ENCODE measurements at regions not wholly inside any gene's neighbourhood (a gene's known extent, or its start where the extent isn't known, plus 50 kb on each side); places are given as distances from the start of the nearest gene placed in this dataset.

DNA sequence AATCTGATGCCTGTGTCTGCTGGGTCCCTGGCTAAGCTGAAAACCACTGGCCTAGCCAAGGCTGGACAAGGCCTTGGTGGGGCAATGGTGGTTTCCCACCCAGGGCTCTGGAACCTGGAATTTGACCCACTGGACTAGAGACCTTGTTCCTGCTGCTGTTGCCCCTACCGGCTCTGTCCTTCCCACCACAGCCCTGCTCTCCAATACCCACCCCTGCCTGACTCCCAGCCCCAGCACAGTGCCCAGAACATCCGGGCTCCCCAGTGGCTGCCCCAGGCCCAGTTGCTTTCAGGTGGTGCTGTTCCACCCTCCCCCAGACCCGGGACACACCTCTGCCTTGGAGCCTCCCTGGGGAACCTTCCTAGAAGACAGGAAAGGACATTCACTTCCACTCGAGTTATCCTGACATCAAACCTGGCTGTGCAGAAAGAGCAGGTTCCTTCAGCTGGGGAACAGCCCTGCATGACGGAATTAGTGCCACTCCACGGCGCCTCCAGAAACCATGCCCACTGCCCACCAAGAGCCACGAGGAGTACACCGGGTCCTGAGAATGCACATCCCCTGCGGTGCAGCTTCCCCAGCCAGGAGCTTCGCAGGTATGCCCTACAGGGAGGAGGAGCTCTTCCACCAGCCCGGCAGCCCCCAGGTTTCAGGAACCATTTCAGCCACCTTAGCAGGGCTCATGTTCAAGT, 152.8 kb downstream of the OAT start:
- no peak for DNase-seq (ENCODE audit: low read depth in 1 of 2, low spot score in 1 of 2)

GRCh38 chr10:124265391-124265745, 153.4 kb downstream of the OAT start:
- DNase-seq (ENCODE audit: low read depth in 1 of 2, low spot score in 1 of 2) = no peak

GRCh38 chr10:124264711-124265390, 153.9 kb downstream of the OAT start:
- no peak for DNase-seq (ENCODE audit: low read depth in 1 of 2, low spot score in 1 of 2)

DNA sequence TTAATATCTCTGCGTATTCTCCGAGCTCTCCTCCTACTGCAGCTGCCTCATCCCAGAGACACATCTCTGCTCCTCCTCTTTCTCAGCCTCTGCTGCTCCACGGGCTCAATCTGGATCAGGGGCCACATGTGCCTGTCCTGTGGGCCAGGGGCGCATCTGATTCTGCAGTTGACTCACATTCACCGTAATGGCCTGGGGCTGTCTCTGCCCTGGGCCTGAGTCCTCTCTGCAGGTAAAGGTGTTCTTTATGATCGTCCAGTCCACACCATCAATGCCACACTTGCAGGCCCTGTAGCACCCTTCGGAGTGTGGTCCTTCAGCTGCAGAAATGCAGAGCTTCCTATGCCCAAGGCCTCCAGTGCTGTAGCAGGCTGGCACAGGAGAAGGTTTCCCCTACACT, 154.5 kb downstream of the OAT start:
- DNase-seq (ENCODE audit: low read depth in 1 of 2, low spot score in 1 of 2) = no peak

DNA sequence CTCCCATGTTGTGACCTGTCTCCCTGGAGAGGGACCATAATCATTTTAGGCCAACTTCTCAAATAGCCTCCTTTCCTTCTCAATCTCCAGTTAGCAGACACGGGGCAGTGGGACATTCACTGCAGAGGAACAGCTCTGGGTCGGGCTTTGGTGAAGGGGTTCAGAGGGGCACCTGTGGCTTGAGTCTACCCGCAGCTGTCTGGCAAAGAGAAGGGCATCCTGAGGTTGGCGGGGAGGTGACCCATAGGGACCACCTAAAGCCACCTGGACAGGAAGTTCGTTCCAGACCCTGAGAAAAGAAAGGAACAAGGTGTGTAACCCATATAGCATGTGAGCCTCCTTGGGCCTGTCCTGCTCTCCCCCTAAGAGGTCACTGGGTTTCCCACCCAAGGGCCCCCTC, 155.0 kb downstream of the OAT start:
- DNase-seq (ENCODE audit: low read depth in 1 of 2, low spot score in 1 of 2) = no peak

- DNase-seq (ENCODE audit: low read depth in 1 of 2, low spot score in 1 of 2) = no peak
Measured at GRCh38 chr10:124262971-124263370, 155.8 kb downstream of the OAT start.

DNA sequence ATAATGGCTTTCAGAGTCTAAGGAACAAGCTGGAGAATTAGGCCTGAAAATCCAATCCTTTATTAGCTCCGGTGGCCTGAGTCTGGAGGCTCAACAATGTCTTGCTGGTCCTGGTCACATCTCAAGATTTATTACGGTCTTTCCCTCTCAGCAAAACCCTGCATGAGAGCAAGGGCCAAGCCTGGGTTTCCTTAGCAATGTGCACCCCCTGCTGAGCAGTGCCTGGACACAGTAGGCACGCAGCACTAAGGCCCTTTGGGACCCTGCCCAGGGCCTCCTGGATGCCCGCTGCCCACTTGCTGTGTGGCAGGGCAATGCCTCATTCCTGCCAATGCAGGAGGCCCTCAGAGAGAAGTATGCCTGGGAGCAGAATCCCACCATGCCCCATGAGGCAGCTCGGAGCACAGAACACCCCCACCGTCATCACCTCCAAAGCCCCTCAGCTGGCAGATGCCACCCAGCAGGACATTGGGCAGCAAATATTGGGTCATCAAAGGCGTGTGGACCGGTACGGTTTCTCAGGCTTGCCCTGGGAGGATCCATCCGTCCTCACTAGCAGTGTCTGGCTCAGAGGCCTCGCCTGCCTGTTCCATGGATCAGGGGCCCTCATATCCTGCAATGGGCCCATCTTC, 156.4 kb downstream of the OAT start:
- no peak for DNase-seq (ENCODE audit: low read depth in 1 of 2, low spot score in 1 of 2)

- DNase-seq (ENCODE audit: low read depth in 1 of 2, low spot score in 1 of 2) = no peak
Measured at GRCh38 chr10:124259139-124259825, 159.4 kb downstream of the OAT start.

GRCh38 chr10:124257781-124258180, 160.9 kb downstream of the OAT start:
- DNase-seq (ENCODE audit: low read depth in 1 of 2, low spot score in 1 of 2) = no peak

DNA sequence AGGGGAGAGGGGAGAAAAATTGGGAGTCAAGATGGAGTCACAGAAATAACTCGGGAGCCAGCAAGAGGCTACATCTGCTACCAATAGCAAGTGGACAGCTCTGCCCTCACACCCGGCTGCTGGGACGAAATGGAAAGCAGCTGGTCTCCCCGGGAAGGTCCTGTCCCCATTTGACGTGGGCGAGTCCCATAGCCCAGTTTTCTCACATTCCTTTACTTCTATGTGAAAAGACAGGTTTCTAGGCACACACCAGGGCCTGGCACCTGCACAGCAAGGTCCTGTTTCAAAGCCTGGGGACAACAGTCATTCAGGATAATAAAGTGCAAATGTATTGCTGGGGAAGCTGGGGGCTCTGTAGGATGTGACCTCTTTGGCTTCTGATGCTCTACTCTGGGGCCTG, 162.6 kb downstream of the OAT start:
- DNase-seq (ENCODE audit: low read depth in 1 of 2, low spot score in 1 of 2) = no peak

DNA sequence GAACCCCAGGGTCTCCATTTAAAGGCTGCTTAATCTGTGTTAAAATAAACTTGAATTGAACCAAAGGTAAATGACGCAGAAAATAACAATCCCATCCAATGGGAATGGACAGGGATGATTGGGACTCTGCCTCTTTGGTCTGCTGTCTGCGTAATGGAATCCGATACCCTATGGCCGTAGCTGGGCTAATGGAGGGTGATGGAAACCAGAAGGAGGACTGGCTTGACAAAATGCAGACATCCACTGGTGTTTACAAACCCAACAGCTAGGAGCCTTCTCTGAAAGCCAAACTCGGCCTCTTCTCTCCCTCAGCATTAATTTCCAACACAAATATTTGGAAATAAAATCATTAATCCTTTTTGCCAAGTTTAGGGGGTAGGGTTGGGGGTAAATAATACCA, 162.2 kb upstream of the CHST15 start:
- no peak for DNase-seq (ENCODE audit: low read depth in 1 of 2, low spot score in 1 of 2)

DNA sequence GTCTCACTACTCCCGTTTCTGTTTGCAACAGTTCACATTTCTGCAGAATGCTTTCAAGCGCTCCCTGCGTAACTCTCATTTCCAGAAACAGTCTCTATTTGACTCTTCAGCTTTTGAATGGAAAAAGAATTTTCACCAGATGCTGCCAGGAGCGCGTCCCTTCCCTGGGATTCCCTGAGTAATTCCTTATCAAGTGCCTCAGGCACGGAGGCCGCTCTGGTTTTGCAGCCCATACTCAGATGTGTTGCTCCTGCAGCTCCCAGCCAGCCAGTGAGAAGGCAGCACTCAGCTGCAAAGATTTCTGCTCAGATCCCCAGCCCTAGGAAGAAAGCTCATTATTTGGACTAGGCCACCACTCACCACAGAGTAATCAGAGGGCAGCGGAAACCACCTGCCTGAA, 161.1 kb upstream of the CHST15 start:
- DNase-seq (ENCODE audit: low read depth in 1 of 2, low spot score in 1 of 2) = no peak

DNA sequence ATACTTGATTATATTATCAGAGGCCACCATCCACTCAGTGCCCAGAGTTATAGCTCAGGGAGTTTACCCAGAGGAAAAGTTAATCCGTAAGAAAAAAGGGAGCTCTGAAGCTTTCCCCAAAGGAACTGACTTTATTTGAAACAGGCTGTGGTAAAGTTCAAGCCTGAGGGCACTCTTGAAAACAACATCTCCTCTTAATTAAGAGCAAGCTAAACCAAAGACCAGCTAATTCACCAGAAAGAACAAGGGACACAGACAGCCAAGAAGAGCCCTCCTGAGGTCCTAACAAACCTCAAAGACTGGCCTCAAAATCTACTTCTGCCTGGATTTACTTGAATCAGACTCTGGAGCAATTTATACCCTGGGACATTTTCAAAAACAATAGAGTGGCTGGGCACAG, 159.6 kb upstream of the CHST15 start:
- DNase-seq (ENCODE audit: low read depth in 1 of 2, low spot score in 1 of 2) = no peak

GRCh38 chr10:124252097-124252715, 158.8 kb upstream of the CHST15 start:
- no peak for DNase-seq (ENCODE audit: low read depth in 1 of 2, low spot score in 1 of 2)

- DNase-seq (ENCODE audit: low read depth in 1 of 2, low spot score in 1 of 2) = no peak
Measured at GRCh38 chr10:124251317-124252065, 158.1 kb upstream of the CHST15 start.

DNA sequence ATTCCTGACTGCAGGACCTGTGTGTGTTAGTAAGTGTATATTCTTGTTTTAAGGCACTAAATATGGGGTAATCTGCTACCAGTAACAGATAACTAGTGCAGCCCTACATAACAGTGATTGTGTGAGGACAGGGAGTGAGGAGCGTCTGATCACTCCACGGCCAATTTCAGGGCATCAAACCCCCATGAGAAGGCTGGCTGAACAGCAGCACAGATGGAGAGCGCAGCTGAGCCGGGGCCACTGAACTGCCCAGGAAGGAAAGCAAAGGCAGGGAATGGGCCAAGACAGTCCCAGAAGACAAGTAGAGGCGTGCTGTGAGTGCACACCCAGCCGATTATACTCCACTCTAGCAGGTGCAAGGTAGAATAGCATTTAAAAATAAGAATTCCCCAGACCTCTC, 157.1 kb upstream of the CHST15 start:
- DNase-seq (ENCODE audit: low read depth in 1 of 2, low spot score in 1 of 2) = no peak

- DNase-seq (ENCODE audit: low read depth in 1 of 2, low spot score in 1 of 2) = no peak
Measured at GRCh38 chr10:124249812-124250432, 156.5 kb upstream of the CHST15 start.

DNA sequence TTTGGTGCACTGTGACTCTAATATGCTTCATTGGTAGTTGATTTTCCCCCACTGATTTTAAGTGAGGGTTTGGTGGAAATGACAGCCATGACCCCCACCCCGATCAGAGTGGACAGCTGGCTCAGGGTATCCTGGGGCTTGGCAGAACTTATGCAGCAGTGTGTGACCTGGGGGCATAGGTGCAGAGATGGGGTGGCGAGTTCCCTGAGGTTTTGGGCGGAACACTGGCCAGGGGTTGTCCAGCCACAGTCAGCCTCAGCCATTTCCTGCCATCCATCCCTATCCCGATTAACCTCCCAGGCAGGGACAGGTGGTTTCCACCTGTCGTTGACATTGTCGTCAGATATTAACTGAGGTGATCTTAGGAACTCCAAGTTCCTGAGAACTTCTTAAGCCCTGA, 155.8 kb upstream of the CHST15 start:
- DNase-seq (ENCODE audit: low read depth in 1 of 2, low spot score in 1 of 2) = no peak

- no peak for DNase-seq (ENCODE audit: low read depth in 1 of 2, low spot score in 1 of 2)
Measured at GRCh38 chr10:124248056-124249045, 155.0 kb upstream of the CHST15 start.

Measured in activated T-helper 1 cell treated with anti-CD3 and anti-CD28 coated beads, Interleukin-2, amount 50 U/mL, for 16 hours (primary cell).